ENCODE measurements at regions not wholly inside any gene's neighbourhood (a gene's known extent, or its start where the extent isn't known, plus 50 kb on each side); places are given as distances from the start of the nearest gene placed in this dataset.

DNA sequence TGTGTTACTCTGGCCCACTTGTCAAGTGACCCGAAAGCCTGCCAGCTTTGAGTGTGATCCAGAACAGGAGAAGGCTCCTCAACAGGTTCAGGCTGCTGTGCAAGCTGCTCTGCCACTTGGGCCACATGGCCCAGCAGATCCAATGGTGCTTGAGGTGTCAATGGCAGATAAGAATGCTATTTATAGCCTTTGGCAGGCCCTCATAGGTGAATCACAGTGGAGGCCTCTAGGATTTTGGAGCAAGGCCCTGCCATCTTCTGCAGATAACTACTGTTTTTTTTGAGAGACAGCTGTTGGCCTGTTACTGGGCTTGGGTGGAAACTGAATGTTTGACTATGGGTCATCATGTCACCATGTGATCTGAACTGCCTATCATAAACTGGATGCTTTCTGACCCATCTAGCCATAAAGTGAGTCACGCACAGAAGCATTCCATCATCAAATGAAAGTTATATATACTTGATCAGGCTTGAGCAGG is 180.8 kb downstream of the CARTPT start:
- WGBS: 95% methylated on average over 2 of the region's 2 CpGs
- no peak for DNase-seq (ENCODE audit: low spot score)
- Histone ChIP-seq H3K9ac (ENCODE audit: low read depth in 1 of 2, low read length in 2 of 2) (no peak overlapping the region), H3K9me3 (ENCODE audit: control insufficient read depth in 4 of 4, low read length in 3 of 4) (no peaks in the 10 kb centered on the region), H3K4me1 (ENCODE audit: control insufficient read depth in 4 of 4, insufficient read depth in 4 of 4, low read length in 3 of 4) (no peaks in the 10 kb centered on the region), H3K36me3 (ENCODE audit: control insufficient read depth in 4 of 4, insufficient read depth in 3 of 4, low read depth in 1 of 4, low read length in 3 of 4) (no peaks in the 10 kb centered on the region), H3K27me3 (ENCODE audit: control insufficient read depth in 4 of 4, insufficient read depth in 4 of 4, low read length in 3 of 4) (no peaks in the 10 kb centered on the region), H3K4me3 (ENCODE audit: low read depth in 1 of 3, low read length in 3 of 3) (no peak overlapping the region), H3K27ac (ENCODE audit: low read depth in 1 of 2, low read length in 2 of 2) (no peak overlapping the region)
- no peak for TF ChIP-seq GABPA (IDR thresholded peaks at IDR 0.05 in 1 of 2, conservative IDR thresholded peaks at IDR 0.05 in 1 of 2)
- TF ChIP-seq SP1 (IDR thresholded peaks at IDR 0.05): no peak
- TF ChIP-seq, protein P1, sequence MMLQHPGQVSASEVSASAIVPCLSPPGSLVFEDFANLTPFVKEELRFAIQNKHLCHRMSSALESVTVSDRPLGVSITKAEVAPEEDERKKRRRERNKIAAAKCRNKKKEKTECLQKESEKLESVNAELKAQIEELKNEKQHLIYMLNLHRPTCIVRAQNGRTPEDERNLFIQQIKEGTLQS (IDR thresholded peaks at IDR 0.05): no peak
- no peak for TF ChIP-seq RXRA (IDR thresholded peaks at IDR 0.05)
- TF ChIP-seq RAD21 (IDR thresholded peaks at IDR 0.05): no peak
- TF ChIP-seq HNF4G (IDR thresholded peaks at IDR 0.05): no peak
- no peak for TF ChIP-seq TAF1 (conservative IDR thresholded peaks at IDR 0.05)
- TF ChIP-seq NR2F2 (IDR thresholded peaks at IDR 0.05): no peak

DNA sequence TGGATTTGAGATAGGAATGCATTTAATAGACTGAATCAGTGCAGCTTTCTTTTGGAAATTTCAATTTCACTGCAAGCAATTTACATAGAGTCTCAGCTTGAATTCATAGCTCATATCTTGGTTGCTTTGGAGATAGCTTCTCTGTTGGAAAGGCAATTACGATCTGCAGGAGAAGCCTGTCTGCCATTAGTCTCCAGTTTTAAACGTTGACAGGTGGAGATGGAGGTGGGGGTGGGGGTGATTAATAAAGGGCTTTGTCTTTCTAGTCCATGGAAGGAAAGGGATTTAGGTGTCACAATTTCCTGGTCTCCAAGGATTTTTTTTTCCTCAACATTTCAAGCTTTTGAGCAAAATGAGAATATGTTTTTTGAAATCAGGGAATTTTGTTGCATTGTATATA is 184.7 kb downstream of the CARTPT start:
- no peak for TF ChIP-seq SP1 (IDR thresholded peaks at IDR 0.05)
- TF ChIP-seq JUND (IDR thresholded peaks at IDR 0.05): no peak
- TF ChIP-seq, protein P1 (IDR thresholded peaks at IDR 0.05): no peak
- no peak for TF ChIP-seq HNF4G (IDR thresholded peaks at IDR 0.05)
- TF ChIP-seq FOXA1 (IDR thresholded peaks at IDR 0.05): no peak
- TF ChIP-seq NR2F2 (IDR thresholded peaks at IDR 0.05): no peak
- no peak for TF ChIP-seq GABPA (IDR thresholded peaks at IDR 0.05 in 1 of 2, conservative IDR thresholded peaks at IDR 0.05 in 1 of 2)
- TF ChIP-seq, protein P2, sequence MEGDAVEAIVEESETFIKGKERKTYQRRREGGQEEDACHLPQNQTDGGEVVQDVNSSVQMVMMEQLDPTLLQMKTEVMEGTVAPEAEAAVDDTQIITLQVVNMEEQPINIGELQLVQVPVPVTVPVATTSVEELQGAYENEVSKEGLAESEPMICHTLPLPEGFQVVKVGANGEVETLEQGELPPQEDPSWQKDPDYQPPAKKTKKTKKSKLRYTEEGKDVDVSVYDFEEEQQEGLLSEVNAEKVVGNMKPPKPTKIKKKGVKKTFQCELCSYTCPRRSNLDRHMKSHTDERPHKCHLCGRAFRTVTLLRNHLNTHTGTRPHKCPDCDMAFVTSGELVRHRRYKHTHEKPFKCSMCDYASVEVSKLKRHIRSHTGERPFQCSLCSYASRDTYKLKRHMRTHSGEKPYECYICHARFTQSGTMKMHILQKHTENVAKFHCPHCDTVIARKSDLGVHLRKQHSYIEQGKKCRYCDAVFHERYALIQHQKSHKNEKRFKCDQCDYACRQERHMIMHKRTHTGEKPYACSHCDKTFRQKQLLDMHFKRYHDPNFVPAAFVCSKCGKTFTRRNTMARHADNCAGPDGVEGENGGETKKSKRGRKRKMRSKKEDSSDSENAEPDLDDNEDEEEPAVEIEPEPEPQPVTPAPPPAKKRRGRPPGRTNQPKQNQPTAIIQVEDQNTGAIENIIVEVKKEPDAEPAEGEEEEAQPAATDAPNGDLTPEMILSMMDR (IDR thresholded peaks at IDR 0.05; ENCODE audit: low read depth, low read length, missing input control): no peak
- TF ChIP-seq, protein P3, sequence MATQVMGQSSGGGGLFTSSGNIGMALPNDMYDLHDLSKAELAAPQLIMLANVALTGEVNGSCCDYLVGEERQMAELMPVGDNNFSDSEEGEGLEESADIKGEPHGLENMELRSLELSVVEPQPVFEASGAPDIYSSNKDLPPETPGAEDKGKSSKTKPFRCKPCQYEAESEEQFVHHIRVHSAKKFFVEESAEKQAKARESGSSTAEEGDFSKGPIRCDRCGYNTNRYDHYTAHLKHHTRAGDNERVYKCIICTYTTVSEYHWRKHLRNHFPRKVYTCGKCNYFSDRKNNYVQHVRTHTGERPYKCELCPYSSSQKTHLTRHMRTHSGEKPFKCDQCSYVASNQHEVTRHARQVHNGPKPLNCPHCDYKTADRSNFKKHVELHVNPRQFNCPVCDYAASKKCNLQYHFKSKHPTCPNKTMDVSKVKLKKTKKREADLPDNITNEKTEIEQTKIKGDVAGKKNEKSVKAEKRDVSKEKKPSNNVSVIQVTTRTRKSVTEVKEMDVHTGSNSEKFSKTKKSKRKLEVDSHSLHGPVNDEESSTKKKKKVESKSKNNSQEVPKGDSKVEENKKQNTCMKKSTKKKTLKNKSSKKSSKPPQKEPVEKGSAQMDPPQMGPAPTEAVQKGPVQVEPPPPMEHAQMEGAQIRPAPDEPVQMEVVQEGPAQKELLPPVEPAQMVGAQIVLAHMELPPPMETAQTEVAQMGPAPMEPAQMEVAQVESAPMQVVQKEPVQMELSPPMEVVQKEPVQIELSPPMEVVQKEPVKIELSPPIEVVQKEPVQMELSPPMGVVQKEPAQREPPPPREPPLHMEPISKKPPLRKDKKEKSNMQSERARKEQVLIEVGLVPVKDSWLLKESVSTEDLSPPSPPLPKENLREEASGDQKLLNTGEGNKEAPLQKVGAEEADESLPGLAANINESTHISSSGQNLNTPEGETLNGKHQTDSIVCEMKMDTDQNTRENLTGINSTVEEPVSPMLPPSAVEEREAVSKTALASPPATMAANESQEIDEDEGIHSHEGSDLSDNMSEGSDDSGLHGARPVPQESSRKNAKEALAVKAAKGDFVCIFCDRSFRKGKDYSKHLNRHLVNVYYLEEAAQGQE (IDR thresholded peaks at IDR 0.05): no peak
- no peak for TF ChIP-seq YY1 (IDR thresholded peaks at IDR 0.05)
- TF ChIP-seq HNF4A (conservative IDR thresholded peaks at IDR 0.05): no peak
- TF ChIP-seq, protein P4, sequence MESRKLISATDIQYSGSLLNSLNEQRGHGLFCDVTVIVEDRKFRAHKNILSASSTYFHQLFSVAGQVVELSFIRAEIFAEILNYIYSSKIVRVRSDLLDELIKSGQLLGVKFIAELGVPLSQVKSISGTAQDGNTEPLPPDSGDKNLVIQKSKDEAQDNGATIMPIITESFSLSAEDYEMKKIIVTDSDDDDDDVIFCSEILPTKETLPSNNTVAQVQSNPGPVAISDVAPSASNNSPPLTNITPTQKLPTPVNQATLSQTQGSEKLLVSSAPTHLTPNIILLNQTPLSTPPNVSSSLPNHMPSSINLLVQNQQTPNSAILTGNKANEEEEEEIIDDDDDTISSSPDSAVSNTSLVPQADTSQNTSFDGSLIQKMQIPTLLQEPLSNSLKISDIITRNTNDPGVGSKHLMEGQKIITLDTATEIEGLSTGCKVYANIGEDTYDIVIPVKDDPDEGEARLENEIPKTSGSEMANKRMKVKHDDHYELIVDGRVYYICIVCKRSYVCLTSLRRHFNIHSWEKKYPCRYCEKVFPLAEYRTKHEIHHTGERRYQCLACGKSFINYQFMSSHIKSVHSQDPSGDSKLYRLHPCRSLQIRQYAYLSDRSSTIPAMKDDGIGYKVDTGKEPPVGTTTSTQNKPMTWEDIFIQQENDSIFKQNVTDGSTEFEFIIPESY (IDR thresholded peaks at IDR 0.05): no peak
- no peak for TF ChIP-seq RXRA (IDR thresholded peaks at IDR 0.05)
- TF ChIP-seq RAD21 (IDR thresholded peaks at IDR 0.05): no peak
- H3K27ac ChIP-seq (ENCODE audit: low read depth in 1 of 2, low read length in 2 of 2): no peak overlapping the region
- WGBS: 63% methylated on average over 2 of the region's 2 CpGs
- no peak overlapping the region for H3K9ac ChIP-seq (ENCODE audit: low read depth in 1 of 2, low read length in 2 of 2)
- no peak overlapping the region for H3K4me3 ChIP-seq (ENCODE audit: low read depth in 1 of 3, low read length in 3 of 3)
- no peak for DNase-seq (ENCODE audit: low spot score)
- no peaks in the 10 kb centered on the region for H3K36me3 ChIP-seq (ENCODE audit: control insufficient read depth in 4 of 4, insufficient read depth in 3 of 4, low read depth in 1 of 4, low read length in 3 of 4)
- H3K27me3 ChIP-seq (ENCODE audit: control insufficient read depth in 4 of 4, insufficient read depth in 4 of 4, low read length in 3 of 4): no peaks in the 10 kb centered on the region
- peaks cover 0 to 4% (median 1%) of the 10 kb centered on the region in 4 donors for H3K4me1 ChIP-seq (ENCODE audit: control insufficient read depth in 4 of 4, insufficient read depth in 4 of 4, low read length in 3 of 4)
- no peaks in the 10 kb centered on the region for H3K9me3 ChIP-seq (ENCODE audit: control insufficient read depth in 4 of 4, low read length in 3 of 4)
